ENCODE measurements at regions not wholly inside any gene's neighbourhood (a gene's known extent, or its start where the extent isn't known, plus 50 kb on each side); places are given as distances from the start of the nearest gene placed in this dataset.

DNA sequence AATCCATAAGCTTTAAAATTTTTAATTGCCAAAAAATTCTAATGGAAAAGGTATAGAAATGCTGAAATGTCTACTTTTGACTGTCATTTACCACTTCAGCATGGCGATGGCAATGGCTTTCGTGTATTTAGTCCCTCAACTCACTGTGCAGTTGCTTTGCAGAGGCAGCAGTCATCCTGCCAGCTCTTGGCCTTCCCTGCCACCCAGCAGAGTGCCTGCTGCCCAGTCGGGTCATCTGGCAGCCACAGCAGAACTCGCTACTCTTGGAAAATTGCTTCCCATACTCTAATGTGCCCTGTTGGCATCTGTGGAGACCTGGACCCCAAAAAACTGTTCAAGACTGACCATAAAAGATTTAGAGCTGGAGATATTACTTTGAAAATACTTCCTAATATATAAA lies 383.2 kb downstream of the UQCRFS1 start:
- Histone ChIP-seq H2AFZ (ENCODE audit: low read length) (no peak overlapping the region), H3K36me3 (ENCODE audit: insufficient read depth, low read length) (no peaks in the 10 kb centered on the region), H3K4me2 (ENCODE audit: low read depth, low read length, poor library complexity, severe bottlenecking) (no peak overlapping the region), H3K4me1 (ENCODE audit: insufficient read depth, low read length, poor library complexity, severe bottlenecking) (no peaks in the 10 kb centered on the region), H3K9me2 (replicated peaks; ENCODE audit: low read depth, low read length) (no peaks in the 10 kb centered on the region), H3K9ac (ENCODE audit: low read depth, low read length, poor library complexity, severe bottlenecking) (no peak overlapping the region), H3K4me3 (ENCODE audit: low read length, poor library complexity, severe bottlenecking) (no peak overlapping the region), H3F3A (ENCODE audit: low read depth) (no peaks in the 10 kb centered on the region), H3K9me3 (ENCODE audit: insufficient read depth, low read depth, low read length) (peaks cover 7% of the 10 kb centered on the region; the same call in 1 of the 2 replicates), H3K79me2 (ENCODE audit: insufficient read depth, low read length) (no peaks in the 10 kb centered on the region), H3K27me3 (ENCODE audit: insufficient read depth, low read length, poor library complexity, severe bottlenecking) (no peaks in the 10 kb centered on the region), H4K20me1 (ENCODE audit: insufficient read depth, low read length, poor library complexity, severe bottlenecking) (no peaks in the 10 kb centered on the region)
- TF ChIP-seq, protein P1, sequence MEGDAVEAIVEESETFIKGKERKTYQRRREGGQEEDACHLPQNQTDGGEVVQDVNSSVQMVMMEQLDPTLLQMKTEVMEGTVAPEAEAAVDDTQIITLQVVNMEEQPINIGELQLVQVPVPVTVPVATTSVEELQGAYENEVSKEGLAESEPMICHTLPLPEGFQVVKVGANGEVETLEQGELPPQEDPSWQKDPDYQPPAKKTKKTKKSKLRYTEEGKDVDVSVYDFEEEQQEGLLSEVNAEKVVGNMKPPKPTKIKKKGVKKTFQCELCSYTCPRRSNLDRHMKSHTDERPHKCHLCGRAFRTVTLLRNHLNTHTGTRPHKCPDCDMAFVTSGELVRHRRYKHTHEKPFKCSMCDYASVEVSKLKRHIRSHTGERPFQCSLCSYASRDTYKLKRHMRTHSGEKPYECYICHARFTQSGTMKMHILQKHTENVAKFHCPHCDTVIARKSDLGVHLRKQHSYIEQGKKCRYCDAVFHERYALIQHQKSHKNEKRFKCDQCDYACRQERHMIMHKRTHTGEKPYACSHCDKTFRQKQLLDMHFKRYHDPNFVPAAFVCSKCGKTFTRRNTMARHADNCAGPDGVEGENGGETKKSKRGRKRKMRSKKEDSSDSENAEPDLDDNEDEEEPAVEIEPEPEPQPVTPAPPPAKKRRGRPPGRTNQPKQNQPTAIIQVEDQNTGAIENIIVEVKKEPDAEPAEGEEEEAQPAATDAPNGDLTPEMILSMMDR (conservative IDR thresholded peaks at IDR 0.05; ENCODE audit: low read length): no peak
- no peak for TF ChIP-seq EZH2phosphoT487 (IDR thresholded peaks at IDR 0.05; ENCODE audit: borderline replicate concordance)

DNA sequence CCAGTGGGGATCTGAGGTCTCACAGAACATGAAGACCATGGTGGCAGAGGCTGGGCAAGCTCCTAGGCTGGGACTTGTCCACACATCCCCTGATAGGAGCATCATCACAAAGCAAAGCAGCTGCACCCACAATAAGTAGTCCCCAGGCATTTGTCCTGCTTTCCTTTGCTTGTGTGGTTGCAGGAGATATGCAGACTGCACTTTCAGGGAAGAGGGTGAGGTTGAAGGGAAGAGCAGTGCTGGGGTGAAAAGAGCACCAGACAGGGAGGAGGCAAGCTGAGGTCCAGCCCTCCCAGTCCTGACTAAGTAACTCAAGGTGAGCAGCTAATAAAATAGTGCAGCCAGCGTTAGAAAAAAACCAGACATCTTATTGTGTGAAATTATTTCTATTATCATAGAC lies 383.6 kb downstream of the UQCRFS1 start:
- H3K4me3 ChIP-seq (ENCODE audit: low read length, poor library complexity, severe bottlenecking): no peak overlapping the region
- H3K27me3 ChIP-seq (ENCODE audit: insufficient read depth, low read length, poor library complexity, severe bottlenecking): no peaks in the 10 kb centered on the region
- H3K4me1 ChIP-seq (ENCODE audit: insufficient read depth, low read length, poor library complexity, severe bottlenecking): no peaks in the 10 kb centered on the region
- no peaks in the 10 kb centered on the region for H3F3A ChIP-seq (ENCODE audit: low read depth)
- no peak overlapping the region for H3K9ac ChIP-seq (ENCODE audit: low read depth, low read length, poor library complexity, severe bottlenecking)
- peaks cover 7% of the 10 kb centered on the region; the same call in 1 of the 2 replicates for H3K9me3 ChIP-seq (ENCODE audit: insufficient read depth, low read depth, low read length)
- H2AFZ ChIP-seq (ENCODE audit: low read length): no peak overlapping the region
- TF ChIP-seq EZH2phosphoT487 (IDR thresholded peaks at IDR 0.05; ENCODE audit: borderline replicate concordance): no peak
- TF ChIP-seq, protein P1 (conservative IDR thresholded peaks at IDR 0.05; ENCODE audit: low read length): no peak
- no peaks in the 10 kb centered on the region for H3K79me2 ChIP-seq (ENCODE audit: insufficient read depth, low read length)
- no peaks in the 10 kb centered on the region for H4K20me1 ChIP-seq (ENCODE audit: insufficient read depth, low read length, poor library complexity, severe bottlenecking)
- no peaks in the 10 kb centered on the region for H3K36me3 ChIP-seq (ENCODE audit: insufficient read depth, low read length)
- H3K4me2 ChIP-seq (ENCODE audit: low read depth, low read length, poor library complexity, severe bottlenecking): no peak overlapping the region
- H3K9me2 ChIP-seq (replicated peaks; ENCODE audit: low read depth, low read length): no peaks in the 10 kb centered on the region

DNA sequence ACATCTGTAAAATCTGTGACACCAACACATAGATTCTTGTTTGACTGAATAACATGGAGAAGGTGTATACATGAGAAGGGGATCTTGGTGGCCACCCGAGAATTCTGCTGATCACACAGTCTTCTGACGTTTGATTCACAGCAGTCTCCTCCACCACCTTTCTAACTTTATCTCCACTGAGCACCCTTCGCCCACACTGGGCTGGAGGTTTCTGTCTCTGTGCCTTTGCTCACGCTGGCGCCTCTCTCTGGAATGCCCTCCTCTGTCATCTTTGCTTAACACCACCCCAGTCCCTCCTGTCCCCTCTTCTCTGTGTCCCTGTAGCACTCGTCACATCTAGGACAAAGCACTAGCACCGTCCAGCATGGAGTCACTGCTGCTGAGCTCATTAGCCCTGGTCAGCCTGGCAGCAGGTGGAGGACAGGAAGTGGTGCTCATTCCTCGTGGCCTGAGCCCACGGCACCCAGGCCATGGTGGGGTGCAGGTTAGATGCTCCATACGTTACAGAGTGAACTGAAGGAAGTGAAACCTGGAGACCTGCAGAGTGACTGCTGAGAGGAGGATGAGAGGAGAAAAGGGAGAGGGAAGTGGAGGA lies 384.6 kb downstream of the UQCRFS1 start:
- Histone ChIP-seq H4K20me1 (ENCODE audit: insufficient read depth, low read length, poor library complexity, severe bottlenecking) (no peaks in the 10 kb centered on the region), H3K36me3 (ENCODE audit: insufficient read depth, low read length) (no peaks in the 10 kb centered on the region), H3K4me1 (ENCODE audit: insufficient read depth, low read length, poor library complexity, severe bottlenecking) (no peaks in the 10 kb centered on the region), H3K4me2 (ENCODE audit: low read depth, low read length, poor library complexity, severe bottlenecking) (no peak overlapping the region), H2AFZ (ENCODE audit: low read length) (no peak overlapping the region), H3K4me3 (ENCODE audit: low read length, poor library complexity, severe bottlenecking) (no peak overlapping the region), H3K27me3 (ENCODE audit: insufficient read depth, low read length, poor library complexity, severe bottlenecking) (no peaks in the 10 kb centered on the region), H3K9ac (ENCODE audit: low read depth, low read length, poor library complexity, severe bottlenecking) (no peak overlapping the region), H3K79me2 (ENCODE audit: insufficient read depth, low read length) (no peaks in the 10 kb centered on the region), H3F3A (ENCODE audit: low read depth) (no peaks in the 10 kb centered on the region), H3K9me2 (replicated peaks; ENCODE audit: low read depth, low read length) (no peaks in the 10 kb centered on the region), H3K9me3 (ENCODE audit: insufficient read depth, low read depth, low read length) (peaks cover 7% of the 10 kb centered on the region; the same call in 1 of the 2 replicates)
- TF ChIP-seq, protein P1 (conservative IDR thresholded peaks at IDR 0.05; ENCODE audit: low read length): no peak
- TF ChIP-seq EZH2phosphoT487 (IDR thresholded peaks at IDR 0.05; ENCODE audit: borderline replicate concordance): no peak

Data from Loucy (cell line).